COR-L47 (cell line): ENCODE measurements at regions not wholly inside any gene's neighbourhood (a gene's known extent, or its start where the extent isn't known, plus 50 kb on each side); places are given as distances from the start of the nearest gene placed in this dataset.

Source experiments
- DNase-seq: peaks from one replicate; lab custom pipeline; 2025; lab: John Stamatoyannopoulos, UW

GRCh38 chr7:54810401-54810800 is 51.4 kb upstream of the SEC61G start:
- no peak for DNase-seq

DNA sequence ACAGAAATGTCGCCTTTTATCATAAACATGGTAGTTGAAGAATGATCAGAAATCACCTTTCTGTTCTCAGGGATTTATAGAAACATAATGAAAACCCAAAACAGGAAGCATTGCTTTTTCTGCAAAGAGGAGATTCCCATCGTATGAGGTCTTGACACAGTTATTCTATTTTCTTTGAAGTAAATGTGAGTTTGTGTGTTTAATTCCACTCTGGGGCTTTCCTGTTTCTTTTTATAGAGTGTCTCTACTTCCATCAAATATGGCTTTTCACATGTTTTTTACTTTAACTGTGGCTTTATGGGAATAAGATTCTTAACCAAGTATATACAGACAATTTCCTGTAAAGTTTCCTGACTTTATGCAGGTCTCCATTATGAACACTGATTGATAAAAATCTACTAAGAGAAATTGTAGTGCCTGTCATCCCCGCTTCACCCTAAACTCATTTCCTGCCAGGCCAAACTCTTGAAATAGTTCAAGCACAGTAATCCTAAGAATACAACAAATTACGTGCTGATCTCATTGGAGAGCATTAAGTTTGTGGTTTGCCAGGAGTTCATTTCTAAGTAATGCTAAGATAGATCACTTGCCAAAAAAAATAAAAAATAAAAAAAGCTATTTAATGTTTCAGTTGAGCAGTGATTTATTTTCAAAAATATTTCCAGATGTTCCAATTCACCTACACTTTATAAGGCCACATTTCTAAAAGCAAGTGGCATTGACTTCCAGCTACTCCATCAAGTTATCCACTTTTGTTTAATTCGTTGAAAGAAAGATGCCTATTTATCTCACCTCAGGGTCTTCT is 52.2 kb upstream of the SEC61G start:
- DNase-seq, result no peak

DNA sequence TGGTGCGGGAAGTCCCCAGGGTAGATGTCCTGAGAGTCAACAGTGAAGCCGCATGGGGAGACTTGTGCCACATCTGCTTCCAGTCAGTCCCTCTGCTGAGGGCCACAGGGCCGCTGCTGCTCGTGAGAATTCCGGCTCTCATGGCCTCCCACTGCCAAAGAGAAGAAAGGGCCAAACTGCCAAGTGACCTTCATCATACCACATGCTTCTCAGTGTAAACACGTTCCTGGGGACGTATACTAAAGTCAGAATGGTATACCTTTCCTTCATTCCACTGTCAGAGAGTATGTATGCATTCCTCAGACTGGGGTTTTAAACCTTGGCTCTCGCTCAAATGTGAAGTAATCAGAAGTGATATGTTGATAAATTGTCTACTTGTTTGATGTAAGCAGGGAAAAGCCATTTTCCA is 52.8 kb upstream of the SEC61G start:
- no peak for DNase-seq

GRCh38 chr7:54812756-54813322 is 53.8 kb upstream of the SEC61G start:
- DNase-seq, result no peak

GRCh38 chr7:54813398-54813797 is 54.4 kb upstream of the SEC61G start:
- DNase-seq, result no peak

DNA sequence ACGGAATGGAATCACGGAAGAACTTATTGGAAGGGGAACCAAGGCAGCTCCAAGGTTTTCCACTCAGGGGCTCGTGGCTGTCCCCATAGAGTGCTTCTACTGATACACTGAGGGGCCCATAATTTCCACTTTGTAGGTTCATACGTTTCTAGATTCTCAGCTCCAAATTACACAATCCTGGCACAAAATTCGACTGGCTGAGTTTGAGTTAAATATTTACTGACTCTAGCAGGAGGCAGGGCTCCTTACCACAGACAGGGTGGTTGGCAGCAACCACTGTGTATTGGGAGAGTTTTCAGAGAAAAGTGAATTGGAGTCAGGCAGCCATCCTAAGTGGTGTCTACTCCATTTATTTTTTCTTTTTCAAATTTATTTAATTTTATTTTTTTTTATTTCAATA is 55.4 kb upstream of the SEC61G start:
- no peak for DNase-seq

DNA sequence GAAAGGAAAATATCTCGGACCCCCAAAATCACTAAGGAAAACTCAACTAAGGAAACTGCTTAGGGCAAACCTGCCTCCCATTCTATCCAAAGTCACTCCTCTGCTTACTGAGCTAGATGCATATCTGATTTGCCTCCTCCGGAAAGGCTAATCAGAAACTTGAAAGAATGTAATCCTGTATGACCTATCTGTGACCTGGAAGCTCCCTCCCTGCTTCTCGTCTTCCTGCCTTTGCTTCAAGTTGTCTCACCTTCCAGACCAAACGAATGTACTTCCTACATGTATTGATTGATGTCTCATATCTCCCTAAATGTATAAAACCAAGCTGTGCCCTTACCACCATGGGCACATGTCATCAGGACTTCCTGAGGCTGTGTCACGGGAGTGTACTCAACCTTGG is 58.1 kb upstream of the SEC61G start:
- DNase-seq, result no peak

DNA sequence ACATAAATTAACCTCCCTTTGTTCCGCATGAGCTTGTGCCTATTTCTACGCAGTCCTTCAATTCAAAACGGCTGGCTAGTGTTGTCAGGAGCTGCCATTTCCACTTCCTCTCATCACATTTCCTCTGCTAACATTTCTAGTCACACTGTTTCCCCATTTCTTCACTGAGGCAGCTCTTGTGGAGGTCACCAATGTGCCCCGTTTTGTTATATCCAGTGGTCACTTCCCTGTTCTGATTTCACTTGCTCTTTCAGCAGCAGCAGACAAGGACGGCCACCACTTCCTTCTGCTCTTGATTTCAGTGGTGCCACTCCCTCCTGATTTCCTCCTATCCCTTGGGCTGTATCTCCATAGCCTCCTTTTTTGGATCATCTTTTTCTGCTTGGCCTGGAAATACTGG is 64.8 kb upstream of the SEC61G start:
- DNase-seq, result no peak

- no peak for DNase-seq
These were observed 65.6 kb upstream of the SEC61G start for GRCh38 chr7:54824655-54825054.

GRCh38 chr7:54825368-54825767 is 66.4 kb upstream of the SEC61G start:
- DNase-seq, result no peak

DNA sequence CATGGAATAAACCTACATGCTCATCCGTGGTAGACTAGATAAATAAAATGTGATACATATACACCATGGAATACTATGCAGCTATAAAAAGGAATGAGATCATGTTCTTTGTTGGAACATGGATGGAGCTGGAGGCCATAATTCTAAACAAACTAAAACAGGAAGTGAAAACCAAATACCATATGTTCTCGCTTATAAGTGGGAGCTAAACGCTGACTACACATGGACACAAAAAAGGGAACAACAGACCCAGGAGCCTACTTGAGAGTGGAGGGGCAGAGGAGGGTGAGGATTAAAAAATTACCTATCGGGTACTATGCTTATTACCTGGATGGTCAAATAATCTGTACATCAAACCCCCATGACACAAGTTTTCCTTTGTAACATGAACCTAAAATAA is 68.7 kb upstream of the SEC61G start:
- DNase-seq, result no peak

- DNase-seq, result no peak
These were observed 72.1 kb upstream of the SEC61G start for GRCh38 chr7:54831046-54831643.

- DNase-seq, result no peak
These were observed 72.7 kb upstream of the SEC61G start for GRCh38 chr7:54831644-54832095.

DNA sequence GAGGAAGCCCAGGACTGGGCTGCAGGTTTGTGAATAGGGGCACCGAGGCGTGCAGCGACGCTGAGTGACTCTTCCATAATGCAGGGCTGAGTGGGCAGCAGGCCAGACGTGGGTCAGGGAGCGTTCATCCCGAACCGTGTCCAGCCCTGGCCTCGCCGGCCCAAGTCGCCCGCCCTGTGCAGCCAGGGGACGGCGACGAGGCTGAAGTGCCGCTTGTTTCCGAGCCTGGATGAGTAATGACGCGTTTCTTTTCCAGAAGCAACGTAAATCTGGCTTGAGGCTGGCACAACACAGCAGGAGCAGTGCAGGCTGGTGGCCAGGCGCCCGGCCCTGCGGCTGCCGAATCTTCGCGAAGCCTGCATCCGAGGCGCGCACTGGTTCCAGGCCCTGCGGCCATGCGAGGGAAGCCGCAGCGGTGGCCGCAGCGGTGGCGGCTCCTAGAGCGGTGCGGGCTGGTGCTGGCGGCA is 74.0 kb upstream of the SEC61G start:
- DNase-seq, result no peak

DNA sequence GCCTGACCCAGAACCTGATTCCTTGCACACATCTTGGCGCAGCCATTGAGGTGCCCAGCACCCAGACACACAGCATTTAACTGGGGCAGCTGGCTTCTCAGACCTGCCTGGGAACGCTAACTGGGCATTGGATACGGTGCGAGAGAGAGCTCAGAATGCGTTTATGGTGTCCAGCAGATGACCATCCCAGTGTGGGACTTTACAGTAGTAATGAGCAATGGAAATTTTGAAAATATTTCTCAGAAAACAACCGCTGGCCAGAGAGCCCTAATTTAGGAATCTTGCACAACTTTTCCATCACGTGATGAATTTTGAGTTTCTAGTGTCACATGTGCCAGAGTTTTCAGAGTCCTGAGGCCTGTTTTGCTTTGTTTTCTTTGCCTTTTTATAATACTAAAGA is 78.2 kb upstream of the SEC61G start:
- DNase-seq, result no peak

GRCh38 chr7:54837761-54838160 is 78.8 kb upstream of the SEC61G start:
- DNase-seq, result no peak

- DNase-seq, result no peak
These were observed 79.3 kb upstream of the SEC61G start for GRCh38 chr7:54838175-54838910.

- DNase-seq, result peak; percentile 1
These were observed 80.7 kb upstream of the SEC61G start for GRCh38 chr7:54839575-54840213.

- DNase-seq, result no peak
These were observed 83.0 kb upstream of the SEC61G start for GRCh38 chr7:54841772-54842697.

GRCh38 chr7:54843841-54844355 is 84.9 kb upstream of the SEC61G start:
- no peak for DNase-seq

DNA sequence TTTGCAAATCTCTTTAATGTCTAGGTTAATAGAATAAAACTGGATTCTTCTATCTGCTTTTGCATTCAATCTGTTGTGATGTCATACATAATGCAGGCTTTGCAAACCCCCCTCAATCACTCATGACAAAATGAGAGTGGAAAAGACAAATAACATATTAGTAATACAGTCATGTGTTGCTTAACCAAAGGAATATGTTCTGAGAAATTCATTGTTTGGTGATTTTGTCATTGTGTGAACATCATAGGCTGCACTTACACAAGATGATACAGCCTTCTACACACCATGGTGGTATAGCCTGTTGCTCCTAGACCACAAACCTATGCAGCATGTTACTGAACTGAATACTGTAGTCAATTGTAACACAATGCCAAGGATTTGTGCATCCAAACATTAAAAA is 87.3 kb upstream of the SEC61G start:
- DNase-seq, result no peak
